NCI-H2029 (cell line): ENCODE measurements at regions not wholly inside any gene's neighbourhood (a gene's known extent, or its start where the extent isn't known, plus 50 kb on each side); places are given as distances from the start of the nearest gene placed in this dataset.
A peak's percentile ranks its signal among the peaks of the same experiment; 100 is the strongest.

Experiments used
- DNase-seq: peaks from one replicate; lab custom pipeline; 2025; lab: John Stamatoyannopoulos, UW

DNA sequence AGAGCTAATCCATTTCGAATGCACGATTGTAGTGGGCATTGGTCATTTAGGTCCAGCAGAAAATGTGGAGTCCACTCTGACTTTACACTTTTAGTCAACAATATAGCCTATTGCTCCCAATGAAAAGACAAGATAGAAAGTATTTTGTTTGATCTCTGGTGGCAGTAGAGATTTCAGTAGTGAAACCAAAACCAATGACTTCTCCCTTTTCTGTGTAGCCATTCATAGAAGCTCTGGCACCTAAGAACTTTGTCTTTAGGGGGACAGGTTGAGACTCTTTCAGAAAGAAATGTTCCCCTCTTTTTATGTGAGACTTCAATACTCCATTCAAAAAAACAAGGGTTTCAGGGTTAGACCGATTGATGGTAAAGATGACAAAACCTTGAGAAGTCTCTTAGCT, 510.8 kb upstream of the POU3F2 start:
- no peak for DNase-seq

- DNase-seq = no peak
Observed at GRCh38 chr6:98324446-98324845, 509.9 kb upstream of the POU3F2 start.

- no peak for DNase-seq
Observed at GRCh38 chr6:98325366-98325765, 509.0 kb upstream of the POU3F2 start.

GRCh38 chr6:98333273-98333672, 501.1 kb upstream of the POU3F2 start:
- no peak for DNase-seq

GRCh38 chr6:98335594-98335993, 498.8 kb upstream of the POU3F2 start:
- DNase-seq = no peak

- no peak for DNase-seq
Observed at GRCh38 chr6:98339506-98339905, 494.9 kb upstream of the POU3F2 start.

- peak; percentile 5 for DNase-seq
Observed at GRCh38 chr6:98343004-98343403, 491.4 kb upstream of the POU3F2 start.

DNA sequence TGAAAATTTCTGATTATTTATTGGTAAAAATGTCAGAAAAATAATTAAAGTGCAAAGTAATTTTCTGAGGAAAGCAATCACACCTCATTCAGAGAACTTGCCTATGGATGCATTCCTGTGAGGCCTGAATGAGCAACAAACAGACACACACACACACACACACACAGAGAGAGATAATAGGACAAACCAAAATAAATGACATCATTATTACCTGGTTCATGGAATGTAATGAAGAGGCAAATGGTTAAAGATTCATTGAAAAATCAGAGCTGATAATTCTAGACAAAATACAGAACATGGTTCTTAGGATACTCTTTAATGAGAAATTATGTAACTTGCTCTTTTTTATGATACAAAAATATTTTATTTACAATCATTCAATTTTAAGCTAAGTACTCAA, 490.6 kb upstream of the POU3F2 start:
- no peak for DNase-seq

DNA sequence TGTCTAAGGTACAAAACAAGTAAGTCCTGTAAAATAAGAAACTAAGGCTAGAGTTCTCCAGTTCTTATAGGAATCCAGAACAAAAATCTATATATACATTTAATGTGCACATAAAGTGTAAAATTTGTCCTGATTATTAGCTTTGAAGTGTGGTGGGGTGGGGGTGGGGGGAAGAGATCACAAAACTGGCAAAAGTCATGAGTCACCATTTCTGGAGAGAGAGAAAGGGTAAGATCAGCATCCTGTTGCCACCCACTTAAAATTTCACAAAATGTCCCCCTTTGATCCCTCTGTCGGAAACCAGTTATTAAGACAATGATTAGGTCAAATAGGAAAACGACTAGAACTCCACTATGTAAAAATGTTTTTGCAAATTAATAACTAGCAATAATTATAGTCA, 482.0 kb upstream of the POU3F2 start:
- DNase-seq = no peak

DNA sequence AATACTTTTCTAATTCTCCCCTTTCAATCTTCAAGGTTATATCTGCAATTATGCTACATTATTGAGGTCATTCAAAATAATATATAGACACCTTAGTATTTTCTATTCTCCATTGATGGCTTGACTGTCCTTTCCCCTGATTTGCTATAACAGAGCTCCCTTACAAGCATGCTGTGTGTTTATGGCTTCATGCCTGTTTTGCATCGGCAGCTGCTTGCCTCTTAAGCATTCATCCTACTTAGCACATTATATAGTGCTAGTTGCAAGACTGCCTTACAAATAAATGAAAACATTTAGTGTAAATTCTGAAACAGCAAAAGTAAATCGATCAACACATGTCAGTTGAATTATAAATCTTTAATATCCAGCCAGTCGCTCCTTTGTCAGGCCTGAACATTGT, 476.2 kb upstream of the POU3F2 start:
- no peak for DNase-seq

DNA sequence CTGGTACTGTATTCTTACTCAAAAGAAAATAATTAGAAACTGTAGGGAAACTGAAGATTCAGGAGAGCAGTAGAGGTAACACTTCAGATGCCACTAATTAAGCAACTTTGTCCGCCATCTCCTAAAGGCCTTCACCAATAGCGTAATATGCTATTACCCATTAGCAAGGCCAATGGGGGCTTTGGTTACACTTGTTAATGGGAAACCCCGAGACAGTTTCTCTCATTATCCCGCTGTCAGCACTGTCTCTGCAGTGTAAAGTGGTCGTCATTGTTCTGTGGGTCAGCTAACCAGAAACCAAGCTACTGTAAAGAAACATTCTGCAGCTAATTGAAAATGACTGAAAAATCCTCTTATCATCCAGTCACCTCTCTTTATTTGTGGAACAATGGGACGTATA, 468.0 kb upstream of the POU3F2 start:
- no peak for DNase-seq

DNA sequence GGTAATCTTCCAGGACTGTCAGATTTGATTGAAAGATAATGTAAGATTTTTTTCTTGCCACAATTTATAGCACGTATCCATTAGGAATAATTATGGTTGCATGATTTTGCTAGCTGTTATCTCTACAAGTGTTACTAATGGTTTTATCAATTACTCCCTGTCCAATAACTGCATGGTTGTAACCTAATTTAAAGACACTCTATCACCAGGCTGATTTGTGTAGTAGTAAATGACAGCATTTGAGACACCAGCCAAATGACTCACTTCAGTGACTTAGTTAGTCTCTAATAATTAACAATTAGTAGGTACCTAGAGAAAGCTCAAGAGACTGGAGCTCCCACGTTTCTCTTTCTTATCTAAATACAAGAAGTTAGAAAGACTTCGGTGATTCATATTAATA, 453.8 kb upstream of the POU3F2 start:
- no peak for DNase-seq

DNA sequence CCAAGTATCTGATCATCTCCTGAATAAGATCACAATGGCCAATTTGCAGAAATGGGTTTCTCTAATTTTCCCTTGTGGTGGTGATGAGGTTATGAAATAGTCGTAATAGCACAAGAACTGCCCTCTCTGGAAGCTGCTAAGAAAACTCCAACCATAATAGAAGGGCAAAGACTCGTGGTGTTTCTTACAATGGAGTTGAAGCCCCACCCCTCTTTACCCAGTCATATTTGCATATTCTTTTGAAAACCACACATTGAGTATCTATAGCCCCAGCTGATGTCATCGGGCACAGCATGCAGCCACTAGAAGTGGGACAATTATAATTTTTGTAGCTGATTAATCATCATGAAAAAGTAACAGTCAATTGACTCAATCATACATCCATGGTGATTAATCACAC, 452.1 kb upstream of the POU3F2 start:
- DNase-seq = no peak

DNA sequence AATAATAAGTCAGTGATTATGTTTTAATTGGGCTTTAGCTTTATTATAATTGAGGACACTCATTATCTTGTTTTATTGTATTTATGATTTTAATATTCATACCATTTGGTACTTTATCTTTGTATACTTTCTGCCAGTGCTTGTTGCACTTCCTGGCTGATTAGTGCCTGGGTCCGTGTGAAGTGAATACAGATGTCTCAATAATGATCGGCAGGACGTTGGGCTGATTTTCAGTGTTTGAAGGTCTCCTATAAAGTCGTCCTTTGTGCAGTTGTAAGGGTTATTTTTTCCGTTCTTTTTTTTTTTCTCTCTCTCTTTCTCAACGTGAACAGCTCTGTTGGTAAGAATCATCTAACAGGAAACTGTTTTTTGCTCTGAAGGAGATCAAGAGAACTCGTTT, 450.0 kb upstream of the POU3F2 start:
- no peak for DNase-seq

DNA sequence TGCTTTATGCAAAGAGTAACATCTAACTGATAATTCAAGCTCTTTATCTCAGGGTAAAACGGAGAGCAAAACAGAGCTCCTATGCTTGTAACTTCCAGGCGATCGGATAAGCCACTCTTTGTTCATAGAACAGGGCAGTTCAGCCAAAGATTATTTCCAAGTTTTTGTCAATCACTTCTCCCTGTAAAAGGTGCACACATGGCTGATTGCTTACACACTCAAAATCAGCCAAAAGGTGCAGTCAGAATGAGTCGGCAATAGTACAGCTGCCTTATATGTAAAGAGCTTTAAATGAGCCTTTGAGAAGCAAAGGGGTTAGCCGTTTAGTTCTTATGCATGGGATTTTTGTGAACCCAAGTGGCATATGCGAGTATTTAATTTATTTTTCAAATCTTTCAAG, 449.6 kb upstream of the POU3F2 start:
- no peak for DNase-seq

DNA sequence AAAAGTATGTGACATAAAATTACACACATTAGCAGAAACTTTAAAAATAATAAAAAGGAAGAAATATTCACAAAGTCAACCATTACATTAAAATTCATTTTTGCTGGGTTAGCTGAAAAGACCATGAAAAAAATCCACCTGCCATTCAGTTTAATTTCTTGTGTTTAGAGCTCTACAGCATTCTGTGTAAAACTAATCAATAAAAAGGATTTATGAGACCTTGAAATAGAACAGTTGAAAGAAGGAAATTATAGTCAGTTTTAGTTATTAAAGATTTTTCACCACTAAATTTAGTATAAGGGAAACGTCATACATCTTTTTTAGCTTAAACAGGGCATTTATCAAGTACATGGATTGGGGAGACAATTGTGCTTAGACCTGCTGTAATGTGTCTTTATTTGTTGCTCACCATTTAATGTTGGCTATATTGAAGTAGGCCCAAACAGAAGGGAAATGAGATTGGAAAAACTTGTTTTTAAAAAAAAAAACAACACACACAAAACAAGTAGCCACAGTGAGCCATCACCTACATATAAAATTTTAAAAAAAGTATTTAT, 438.7 kb upstream of the POU3F2 start:
- no peak for DNase-seq

DNA sequence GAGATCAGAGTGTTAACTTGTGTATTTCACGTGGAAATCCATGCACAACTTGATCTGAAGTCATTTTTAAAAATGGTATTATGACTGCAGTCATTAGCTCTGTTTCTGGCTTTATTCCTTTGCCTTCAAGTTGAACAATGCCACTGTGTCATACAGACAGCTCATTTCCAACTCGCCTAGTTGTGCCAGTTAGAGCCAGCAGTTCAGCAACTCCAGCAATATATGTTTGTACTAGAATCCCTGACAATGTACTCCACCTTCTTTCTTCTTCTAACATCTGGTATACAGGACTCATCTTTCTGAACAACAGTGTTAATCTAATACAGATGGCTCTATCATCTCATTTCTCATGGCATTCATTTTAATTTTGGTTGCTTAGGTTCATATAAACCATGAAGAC, 418.3 kb upstream of the POU3F2 start:
- DNase-seq = peak; percentile 7

GRCh38 chr6:98416497-98417158, 417.7 kb upstream of the POU3F2 start:
- peak; percentile 55 for DNase-seq

GRCh38 chr6:98433325-98434056, 400.9 kb upstream of the POU3F2 start:
- no peak for DNase-seq

DNA sequence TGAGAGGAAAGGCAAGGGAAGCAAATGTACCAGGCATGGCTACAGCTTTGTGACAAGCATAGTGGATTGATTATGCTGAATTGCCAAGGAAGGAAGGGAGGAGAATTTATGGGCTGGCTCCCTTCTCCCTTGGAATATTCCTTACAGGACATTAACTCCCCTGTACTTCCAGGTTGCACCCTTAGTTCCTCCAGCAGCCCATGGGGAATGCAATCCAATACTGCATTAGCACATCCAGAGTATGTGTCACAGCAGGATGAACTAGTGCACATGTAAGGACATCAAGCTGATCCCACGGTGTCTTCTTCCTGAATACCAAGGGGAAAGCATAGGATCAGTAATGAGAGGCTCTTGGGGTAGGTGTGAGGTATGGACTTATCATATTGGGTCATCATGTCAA, 390.7 kb upstream of the POU3F2 start:
- no peak for DNase-seq

DNA sequence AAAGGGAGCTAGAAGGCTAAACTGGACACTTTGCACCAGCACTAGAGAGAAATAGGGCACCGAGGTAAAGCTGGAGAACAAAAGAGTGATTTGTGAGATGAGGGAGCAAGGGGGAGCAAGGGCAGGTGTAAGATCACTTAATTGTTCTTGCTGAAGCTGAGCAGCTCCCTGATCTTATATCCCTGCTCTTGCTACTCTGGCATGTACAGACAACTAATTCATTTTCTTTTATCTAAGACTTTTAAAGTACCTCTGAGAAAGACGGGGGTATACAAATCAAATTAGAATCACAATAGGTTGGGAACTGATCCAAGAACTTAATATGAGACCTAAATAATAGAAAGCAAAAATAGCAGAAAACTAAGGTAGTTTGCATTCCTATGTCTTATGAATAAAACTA, 381.7 kb upstream of the POU3F2 start:
- DNase-seq = no peak

- no peak for DNase-seq
Observed at GRCh38 chr6:98454809-98455322, 379.5 kb upstream of the POU3F2 start.

DNA sequence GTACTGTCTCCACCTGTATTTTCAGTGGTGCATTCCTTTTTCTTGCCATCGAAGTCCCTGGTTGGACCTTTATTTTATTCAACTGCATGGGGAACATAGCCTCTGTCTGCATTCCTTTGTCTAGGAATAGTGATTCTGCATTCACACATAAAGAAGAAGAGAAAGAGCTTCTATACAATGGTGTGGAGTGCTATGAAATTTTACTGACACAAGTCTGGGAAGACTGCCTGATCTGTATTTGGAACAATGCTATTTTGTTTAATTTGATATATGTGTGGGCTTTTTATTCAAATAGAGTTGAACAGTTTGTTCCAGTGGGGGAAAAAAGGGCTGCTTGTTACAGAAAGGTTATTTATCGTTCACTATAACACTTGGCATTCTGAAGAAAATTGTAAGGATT, 375.7 kb upstream of the POU3F2 start:
- DNase-seq = no peak
